Ishikawa (cell line): ENCODE measurements at regions not wholly inside any gene's neighbourhood (a gene's known extent, or its start where the extent isn't known, plus 50 kb on each side); places are given as distances from the start of the nearest gene placed in this dataset.

ENCODE experiments used
- CEBPB ChIP-seq: IDR thresholded peaks from 2 replicates; pipeline ENCODE4 v1.6.1; 2012
- CREB1 ChIP-seq: IDR thresholded peaks from 2 replicates; pipeline ENCODE4 v1.6.1; 2012; ENCODE audit warnings: low read depth
- EGR1 ChIP-seq: IDR thresholded peaks from 2 replicates; pipeline ENCODE4 v1.6.1; 2012
- EP300 ChIP-seq: IDR thresholded peaks from 2 replicates; pipeline ENCODE4 v1.6.1; 2012; ENCODE audit warnings: borderline replicate concordance
- FOXM1 ChIP-seq: IDR thresholded peaks from 2 replicates; pipeline ENCODE4 v1.6.1; 2012; ENCODE audit warnings: low read depth, borderline replicate concordance
- NFIC ChIP-seq: IDR thresholded peaks from 2 replicates; pipeline ENCODE4 v1.6.1; 2012
- RAD21 ChIP-seq: IDR thresholded peaks from 2 replicates; pipeline ENCODE4 v1.6.1; 2012; ENCODE audit warnings: low read depth
- TAF1 ChIP-seq: IDR thresholded peaks from 2 replicates; pipeline ENCODE4 v1.6.1; 2012; ENCODE audit warnings: low read depth, mild to moderate bottlenecking
- TCF12 ChIP-seq: IDR thresholded peaks from 2 replicates; pipeline ENCODE4 v1.6.1; 2012; ENCODE audit warnings: low read depth
- TEAD4 ChIP-seq: IDR thresholded peaks from 2 replicates; pipeline ENCODE4 v1.6.1; 2012
- YY1 ChIP-seq: IDR thresholded peaks from 2 replicates; pipeline ENCODE4 v1.6.1; 2012; ENCODE audit warnings: low read depth
- ZBTB7A ChIP-seq: IDR thresholded peaks from 2 replicates; pipeline ENCODE4 v1.6.1; 2012; ENCODE audit warnings: low read depth
- TF ChIP-seq, protein P1 (sequence below): IDR thresholded peaks from 2 replicates; pipeline ENCODE4 v1.6.1; 2012
- TF ChIP-seq, protein P2 (sequence below): IDR thresholded peaks from 2 replicates; pipeline ENCODE4 v1.6.1; 2012; ENCODE audit warnings: low read depth, mild to moderate bottlenecking
- TF ChIP-seq, protein P3 (sequence below): IDR thresholded peaks from 2 replicates; pipeline ENCODE4 v1.6.1; 2012

DNA sequence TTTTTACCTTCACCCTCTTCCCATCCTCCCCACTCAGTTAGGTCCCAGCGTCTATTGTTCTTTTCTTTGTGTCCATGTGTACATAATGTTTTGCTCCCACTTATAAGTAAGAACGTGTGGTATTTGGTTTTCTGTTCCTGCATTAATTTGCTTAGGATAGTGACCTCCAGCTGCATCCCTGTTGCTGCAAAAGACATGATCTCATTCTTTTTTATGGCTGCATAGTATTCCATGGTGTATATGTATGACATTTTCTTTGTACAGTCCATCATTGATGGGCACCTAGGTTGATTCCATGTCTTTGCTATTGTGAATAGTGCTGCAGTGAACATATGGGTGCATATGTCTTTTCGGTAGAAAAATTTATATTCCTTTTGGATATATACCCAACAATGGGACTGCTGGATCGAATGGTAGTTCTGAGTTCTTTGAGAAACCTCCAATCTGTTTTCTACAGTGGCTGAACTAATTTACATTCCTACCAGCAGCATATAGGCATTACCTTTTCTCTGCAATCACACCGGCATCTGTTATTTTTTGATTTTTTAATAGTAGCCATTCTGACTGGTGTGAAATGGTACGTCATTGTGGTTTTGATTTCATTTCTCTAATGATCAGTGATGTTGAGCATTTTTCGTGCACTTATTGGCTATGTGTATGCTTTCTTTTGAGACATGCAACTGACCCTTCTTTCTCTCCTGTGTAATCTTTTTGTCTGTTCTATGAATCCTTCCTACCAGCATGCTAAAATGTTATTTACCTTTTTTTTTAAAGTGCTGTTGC, 279.7 kb upstream of the AMIGO2 start:
- TF ChIP-seq EP300: no peak

DNA sequence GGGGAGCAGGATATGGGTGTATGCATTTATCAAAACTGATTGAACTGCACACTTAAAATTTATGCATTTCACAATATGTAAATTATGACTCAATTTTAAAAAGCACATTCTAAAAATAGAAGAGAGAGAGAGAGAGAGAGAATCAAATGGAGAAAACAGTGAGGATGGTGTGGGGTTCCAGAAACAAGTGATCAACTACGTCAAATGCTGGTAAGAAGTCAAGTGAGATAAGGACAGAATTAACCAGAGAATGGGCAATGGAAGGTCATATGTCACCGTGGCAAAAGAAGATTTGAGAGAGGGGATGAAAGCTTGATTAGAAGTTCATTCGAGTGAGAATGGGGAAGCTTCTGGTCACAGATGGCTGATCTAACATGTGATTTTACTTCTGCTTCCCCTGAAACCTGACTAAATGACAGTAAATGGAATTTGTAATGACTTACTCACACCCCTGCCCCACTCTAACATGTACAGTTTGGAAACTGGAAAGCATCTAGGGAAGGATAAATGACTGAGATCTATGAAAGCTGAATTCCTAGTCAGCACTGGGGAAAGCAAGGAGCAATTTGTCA, 276.5 kb upstream of the AMIGO2 start:
- no peak for TF ChIP-seq TCF12
- TF ChIP-seq RAD21: no peak
- no peak for TF ChIP-seq EP300
- no peak for TF ChIP-seq TAF1
- no peak for TF ChIP-seq YY1
- no peak for TF ChIP-seq EGR1
- TF ChIP-seq TEAD4: no peak
- TF ChIP-seq, protein P1, sequence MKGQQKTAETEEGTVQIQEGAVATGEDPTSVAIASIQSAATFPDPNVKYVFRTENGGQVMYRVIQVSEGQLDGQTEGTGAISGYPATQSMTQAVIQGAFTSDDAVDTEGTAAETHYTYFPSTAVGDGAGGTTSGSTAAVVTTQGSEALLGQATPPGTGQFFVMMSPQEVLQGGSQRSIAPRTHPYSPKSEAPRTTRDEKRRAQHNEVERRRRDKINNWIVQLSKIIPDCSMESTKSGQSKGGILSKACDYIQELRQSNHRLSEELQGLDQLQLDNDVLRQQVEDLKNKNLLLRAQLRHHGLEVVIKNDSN: no peak
- TF ChIP-seq CEBPB: no peak
- TF ChIP-seq CREB1: no peak
- TF ChIP-seq FOXM1: no peak
- TF ChIP-seq, protein P2, sequence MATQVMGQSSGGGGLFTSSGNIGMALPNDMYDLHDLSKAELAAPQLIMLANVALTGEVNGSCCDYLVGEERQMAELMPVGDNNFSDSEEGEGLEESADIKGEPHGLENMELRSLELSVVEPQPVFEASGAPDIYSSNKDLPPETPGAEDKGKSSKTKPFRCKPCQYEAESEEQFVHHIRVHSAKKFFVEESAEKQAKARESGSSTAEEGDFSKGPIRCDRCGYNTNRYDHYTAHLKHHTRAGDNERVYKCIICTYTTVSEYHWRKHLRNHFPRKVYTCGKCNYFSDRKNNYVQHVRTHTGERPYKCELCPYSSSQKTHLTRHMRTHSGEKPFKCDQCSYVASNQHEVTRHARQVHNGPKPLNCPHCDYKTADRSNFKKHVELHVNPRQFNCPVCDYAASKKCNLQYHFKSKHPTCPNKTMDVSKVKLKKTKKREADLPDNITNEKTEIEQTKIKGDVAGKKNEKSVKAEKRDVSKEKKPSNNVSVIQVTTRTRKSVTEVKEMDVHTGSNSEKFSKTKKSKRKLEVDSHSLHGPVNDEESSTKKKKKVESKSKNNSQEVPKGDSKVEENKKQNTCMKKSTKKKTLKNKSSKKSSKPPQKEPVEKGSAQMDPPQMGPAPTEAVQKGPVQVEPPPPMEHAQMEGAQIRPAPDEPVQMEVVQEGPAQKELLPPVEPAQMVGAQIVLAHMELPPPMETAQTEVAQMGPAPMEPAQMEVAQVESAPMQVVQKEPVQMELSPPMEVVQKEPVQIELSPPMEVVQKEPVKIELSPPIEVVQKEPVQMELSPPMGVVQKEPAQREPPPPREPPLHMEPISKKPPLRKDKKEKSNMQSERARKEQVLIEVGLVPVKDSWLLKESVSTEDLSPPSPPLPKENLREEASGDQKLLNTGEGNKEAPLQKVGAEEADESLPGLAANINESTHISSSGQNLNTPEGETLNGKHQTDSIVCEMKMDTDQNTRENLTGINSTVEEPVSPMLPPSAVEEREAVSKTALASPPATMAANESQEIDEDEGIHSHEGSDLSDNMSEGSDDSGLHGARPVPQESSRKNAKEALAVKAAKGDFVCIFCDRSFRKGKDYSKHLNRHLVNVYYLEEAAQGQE: no peak
- no peak for TF ChIP-seq ZBTB7A
- no peak for TF ChIP-seq NFIC
- TF ChIP-seq, protein P3, sequence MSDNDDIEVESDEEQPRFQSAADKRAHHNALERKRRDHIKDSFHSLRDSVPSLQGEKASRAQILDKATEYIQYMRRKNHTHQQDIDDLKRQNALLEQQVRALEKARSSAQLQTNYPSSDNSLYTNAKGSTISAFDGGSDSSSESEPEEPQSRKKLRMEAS: no peak

DNA sequence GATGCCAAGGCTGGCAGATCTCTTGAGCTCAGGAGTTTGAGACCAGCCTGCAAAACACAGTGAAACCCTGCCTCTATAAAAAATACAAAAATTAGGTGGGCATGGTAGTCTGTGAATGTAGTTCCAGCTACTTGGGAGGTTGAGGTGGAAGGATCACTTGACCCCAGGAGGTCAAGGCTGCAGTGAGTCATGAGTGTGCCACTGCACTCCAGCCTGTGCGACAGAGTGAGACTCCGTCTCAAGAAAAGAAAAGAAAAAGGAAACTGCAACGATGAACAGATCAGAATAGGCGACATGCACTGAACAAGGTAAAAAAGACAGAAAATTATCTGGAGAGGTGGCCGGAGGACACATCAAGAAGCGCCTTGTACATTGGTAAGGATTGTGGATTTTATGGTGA, 273.7 kb upstream of the AMIGO2 start:
- no peak for TF ChIP-seq ZBTB7A
- no peak for TF ChIP-seq TEAD4
- no peak for TF ChIP-seq TAF1
- TF ChIP-seq, protein P2: no peak
- no peak for TF ChIP-seq FOXM1
- TF ChIP-seq, protein P3: no peak
- no peak for TF ChIP-seq EP300
- no peak for TF ChIP-seq RAD21
- TF ChIP-seq, protein P1: no peak
- TF ChIP-seq CEBPB: no peak
- no peak for TF ChIP-seq YY1
- TF ChIP-seq NFIC: no peak
- TF ChIP-seq EGR1: no peak
- TF ChIP-seq CREB1: no peak
- TF ChIP-seq TCF12: no peak

DNA sequence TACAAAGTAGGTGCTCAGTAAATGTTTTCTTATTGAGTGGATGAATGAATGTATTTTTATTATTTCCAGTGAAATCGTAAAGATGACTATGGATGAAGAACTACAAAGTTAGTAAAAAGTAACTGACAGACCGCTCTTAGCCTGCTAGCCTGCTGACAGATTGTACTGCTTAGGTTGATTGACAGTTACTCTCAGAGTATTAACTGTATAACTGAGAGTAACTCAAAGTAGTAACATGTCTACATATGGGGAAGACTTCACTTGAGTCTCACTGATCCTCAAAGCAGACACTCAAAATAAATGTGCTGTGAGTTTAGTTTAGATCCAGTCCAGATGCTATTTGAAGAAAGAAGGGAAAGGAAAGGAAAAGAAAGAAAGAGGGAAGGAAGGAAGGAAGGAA, 272.3 kb upstream of the AMIGO2 start:
- TF ChIP-seq CEBPB: no peak
- no peak for TF ChIP-seq EGR1
- TF ChIP-seq, protein P1: no peak
- TF ChIP-seq YY1: no peak
- no peak for TF ChIP-seq TEAD4
- TF ChIP-seq NFIC: no peak
- TF ChIP-seq CREB1: no peak
- TF ChIP-seq, protein P3: no peak
- no peak for TF ChIP-seq ZBTB7A

DNA sequence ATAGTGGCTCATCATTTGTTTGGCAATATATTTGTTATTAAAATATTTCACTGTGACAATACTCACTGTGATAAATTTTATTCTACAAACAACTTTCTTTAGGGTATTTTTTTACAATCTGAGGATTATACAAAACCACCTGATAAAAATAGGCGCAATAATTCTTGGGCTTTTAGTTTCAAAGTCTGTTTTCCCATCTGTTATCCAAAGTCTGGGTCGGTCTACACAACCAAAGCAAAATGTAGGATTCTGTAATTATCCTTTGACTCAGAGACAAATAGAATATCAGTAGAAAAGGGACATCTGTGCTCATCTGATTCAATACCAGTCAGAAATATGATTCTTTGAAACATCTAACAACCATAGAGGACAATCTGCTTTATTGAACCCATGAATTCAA, 271.8 kb upstream of the AMIGO2 start:
- TF ChIP-seq CREB1 (no peak), FOXM1 (no peak), EP300 (no peak), ZBTB7A (no peak), EGR1 (no peak), TAF1 (no peak), RAD21 (no peak), TEAD4 (no peak), YY1 (no peak), NFIC (no peak)
- TF ChIP-seq, protein P1: no peak
- TF ChIP-seq, protein P2: no peak
